Type B pancreatic cell (in vitro differentiated cells): ENCODE measurements at regions not wholly inside any gene's neighbourhood (a gene's known extent, or its start where the extent isn't known, plus 50 kb on each side); places are given as distances from the start of the nearest gene placed in this dataset.

Experiments used
- DNase-seq: peaks from one replicate; pipeline ENCODE4 v3.0.0; 2021; ENCODE audit warnings: mixed read lengths; ENCODE audit not compliant: unreplicated experiment; ENCODE audit errors: extremely low spot score
- H3K27ac Mint-ChIP-seq: 2 replicates; pipeline ENCODE4 v1.8.0; 2021; ENCODE audit warnings: mild to moderate bottlenecking, mixed read lengths
- H3K27me3 Mint-ChIP-seq: 2 replicates; pipeline ENCODE4 v1.8.0; 2021; ENCODE audit warnings: mixed read lengths
- H3K36me3 Mint-ChIP-seq: 2 replicates; pipeline ENCODE4 v1.8.0; 2021; ENCODE audit warnings: mixed read lengths
- H3K4me1 Mint-ChIP-seq: one replicate; pipeline ENCODE4 v1.8.0; 2021; ENCODE audit warnings: mixed read lengths; ENCODE audit not compliant: unreplicated experiment
- H3K4me3 Mint-ChIP-seq: 2 replicates; pipeline ENCODE4 v1.8.0; 2021; ENCODE audit warnings: mild to moderate bottlenecking, mixed read lengths
- H3K9me3 Mint-ChIP-seq: 2 replicates; pipeline ENCODE4 v1.8.0; 2021; ENCODE audit warnings: mixed read lengths
- CTCF ChIP-seq: fragments of 200-600 bp; sonication (generic); conservative IDR thresholded peaks from 2 replicates; pipeline ENCODE4 v1.5.0; 2021; ENCODE audit warnings: antibody characterized with exemption, mild to moderate bottlenecking

GRCh38 chr6:8231956-8232355, 129.6 kb upstream of the EEF1E1 start:
- Mint-ChIP-seq H3K27ac (peak overlapping the region; percentile 6), H3K27me3 (peaks cover 4% of the 10 kb centered on the region), H3K4me1 (peaks cover 21% of the 10 kb centered on the region), H3K36me3 (no peaks in the 10 kb centered on the region), H3K4me3 (no peak overlapping the region), H3K9me3 (no peaks in the 10 kb centered on the region)
- TF ChIP-seq CTCF = no peak
- DNase-seq = no peak

- H3K27ac Mint-ChIP-seq = peak overlapping the region; percentile 88
- H3K27me3 Mint-ChIP-seq = peaks cover 4% of the 10 kb centered on the region
- no peaks in the 10 kb centered on the region for H3K36me3 Mint-ChIP-seq
- peak overlapping the region; percentile 63 for H3K4me3 Mint-ChIP-seq
- peaks cover 18% of the 10 kb centered on the region for H3K4me1 Mint-ChIP-seq
- no peaks in the 10 kb centered on the region for H3K9me3 Mint-ChIP-seq
- no peak for TF ChIP-seq CTCF
- DNase-seq = no peak
Measured at GRCh38 chr6:8229915-8230756, 127.8 kb upstream of the EEF1E1 start.

- no peaks in the 10 kb centered on the region for H3K27me3 Mint-ChIP-seq
- H3K9me3 Mint-ChIP-seq = no peaks in the 10 kb centered on the region
- no peak for DNase-seq
- TF ChIP-seq CTCF = no peak
- peaks cover 8% of the 10 kb centered on the region for H3K4me1 Mint-ChIP-seq
- H3K27ac Mint-ChIP-seq = no peak overlapping the region
- no peak overlapping the region for H3K4me3 Mint-ChIP-seq
- no peaks in the 10 kb centered on the region for H3K36me3 Mint-ChIP-seq
Measured at GRCh38 chr6:8225113-8225512, 122.8 kb upstream of the EEF1E1 start.

GRCh38 chr6:8223678-8224077, 121.3 kb upstream of the EEF1E1 start:
- Mint-ChIP-seq H3K9me3 (no peaks in the 10 kb centered on the region), H3K4me3 (no peak overlapping the region), H3K27me3 (no peaks in the 10 kb centered on the region), H3K4me1 (peaks cover 4% of the 10 kb centered on the region), H3K27ac (no peak overlapping the region), H3K36me3 (no peaks in the 10 kb centered on the region)
- DNase-seq = no peak
- no peak for TF ChIP-seq CTCF

GRCh38 chr6:8219352-8219943, 117.1 kb upstream of the EEF1E1 start:
- DNase-seq = no peak
- TF ChIP-seq CTCF = peak; percentile 91
- Mint-ChIP-seq H3K27me3 (no peaks in the 10 kb centered on the region), H3K9me3 (no peaks in the 10 kb centered on the region), H3K36me3 (no peaks in the 10 kb centered on the region), H3K27ac (no peak overlapping the region), H3K4me3 (no peak overlapping the region), H3K4me1 (peaks cover 4% of the 10 kb centered on the region)
